SK-N-MC (cell line): ENCODE measurements at regions not wholly inside any gene's neighbourhood (a gene's known extent, or its start where the extent isn't known, plus 50 kb on each side); places are given as distances from the start of the nearest gene placed in this dataset.
"Not testable (repeated sequence)": the region's sequence is repeated elsewhere in the genome, so short reads cannot be mapped to it uniquely, and the experiment has no call there.

Experiments
- DNase-seq: peaks from one replicate; pipeline ENCODE4 v3.0.0-alpha.2; 2011; ENCODE audit warnings: low read depth, low spot score
- H3K27ac ChIP-seq: fragments of 200-600 bp; sonication (generic); 2 replicates; pipeline ENCODE4 v1.5.1; 2016; ENCODE audit warnings: mixed run types
- H3K36me3 ChIP-seq: fragments of 200-600 bp; sonication (generic); 2 replicates; pipeline ENCODE4 v1.6.1; 2017; ENCODE audit warnings: antibody characterized with exemption, low read length, mixed read lengths; ENCODE audit not compliant: insufficient read depth
- H3K4me3 ChIP-seq: fragments of 200-600 bp; sonication (generic); 2 replicates; pipeline ENCODE4 v1.5.1; 2016
- H3K9ac ChIP-seq: fragments of 200-600 bp; sonication (generic); 2 replicates; pipeline ENCODE4 v1.8.0; 2017; ENCODE audit warnings: mixed run types, mixed read lengths; ENCODE audit not compliant: insufficient read length
- H3K9me3 ChIP-seq: fragments of 200-600 bp; sonication (generic); 2 replicates; pipeline ENCODE4 v1.6.1; 2017; ENCODE audit warnings: low read depth, mild to moderate bottlenecking, antibody characterized with exemption, low read length, moderate library complexity, mixed read lengths
- EZH2 ChIP-seq: fragments of 200-600 bp; sonication (generic); IDR thresholded peaks from one replicate; pipeline ENCODE4 v1.6.1; 2017; ENCODE audit warnings: antibody characterized with exemption
- FOXP2 ChIP-seq: optimal IDR thresholded peaks from 2 replicates; pipeline ENCODE3; 2011; ENCODE audit warnings: mild to moderate bottlenecking, moderate library complexity; ENCODE audit not compliant: insufficient read depth; ENCODE audit errors: extremely low read length, control extremely low read depth
- POLR2AphosphoS5 ChIP-seq: IDR thresholded peaks from 2 replicates; pipeline ENCODE4 v1.6.1; 2012; ENCODE audit warnings: mild to moderate bottlenecking, low read depth, low read length, borderline replicate concordance

GRCh38 chr18:8911408-8912340, 190.8 kb upstream of the NDUFV2 start:
- Histone ChIP-seq H3K9ac (no peak overlapping the region), H3K4me3 (no peak overlapping the region), H3K9me3 (no peaks in the 10 kb centered on the region), H3K27ac (no peak overlapping the region), H3K36me3 (no peaks in the 10 kb centered on the region)
- no peak for DNase-seq
- TF ChIP-seq POLR2AphosphoS5 (no peak), EZH2 (no peak), FOXP2 (no peak)

DNA sequence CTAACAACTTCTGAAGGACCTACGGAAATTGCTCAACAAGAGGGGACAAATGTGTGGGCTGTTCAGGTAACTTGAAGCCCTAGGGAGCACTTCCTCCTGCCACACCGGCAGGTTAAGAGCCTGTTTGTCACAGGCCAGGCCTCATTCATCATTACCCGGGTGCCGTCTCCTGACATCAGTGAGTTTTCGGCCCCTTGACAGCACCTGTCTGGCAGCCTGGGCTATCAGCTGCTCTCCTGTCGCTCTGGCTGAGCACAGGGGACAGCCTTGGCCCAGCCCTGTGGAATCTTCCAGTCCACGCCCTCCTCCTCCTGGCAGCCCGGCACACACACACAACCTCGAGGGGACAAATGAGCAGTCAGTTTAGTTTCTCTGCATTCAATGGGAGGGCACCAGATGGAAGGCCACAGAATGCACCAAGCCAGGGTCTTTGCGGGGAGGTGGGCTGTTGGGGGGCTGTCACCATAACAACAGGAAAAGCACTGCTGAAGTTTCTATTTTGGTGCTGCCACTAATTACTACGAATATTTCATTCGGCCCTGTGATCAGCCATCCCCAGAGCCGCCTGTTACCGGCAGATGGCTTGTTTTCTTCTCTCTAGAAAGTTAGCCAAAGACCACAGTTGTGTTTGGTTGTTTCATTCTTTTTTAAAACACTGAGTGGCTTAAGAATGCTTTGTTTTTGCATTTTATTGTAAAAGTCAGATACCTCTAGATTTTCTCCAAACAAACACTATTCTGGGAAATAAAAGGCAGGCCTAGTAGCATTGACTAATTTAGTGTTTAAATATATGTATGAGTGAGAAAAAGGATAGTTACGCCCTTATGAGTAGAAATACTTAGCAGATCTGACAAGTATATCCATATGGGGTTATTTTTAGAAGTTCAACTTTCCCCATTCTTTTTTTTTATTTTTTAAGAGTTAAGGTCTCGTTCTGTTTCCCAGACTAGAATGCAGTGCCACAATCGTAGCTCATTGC, 189.9 kb upstream of the NDUFV2 start:
- Histone ChIP-seq H3K9ac (no peak overlapping the region), H3K36me3 (no peaks in the 10 kb centered on the region), H3K4me3 (no peak overlapping the region), H3K9me3 (no peaks in the 10 kb centered on the region), H3K27ac (no peak overlapping the region)
- no peak for TF ChIP-seq FOXP2
- no peak for TF ChIP-seq EZH2
- TF ChIP-seq POLR2AphosphoS5 = no peak
- no peak for DNase-seq

GRCh38 chr18:8913606-8914403, 188.7 kb upstream of the NDUFV2 start:
- not testable (repeated sequence) for DNase-seq, H3K9ac ChIP-seq, H3K27ac ChIP-seq

GRCh38 chr18:8914404-8915264, 187.9 kb upstream of the NDUFV2 start:
- not testable (repeated sequence) for H3K36me3 ChIP-seq, H3K27ac ChIP-seq, H3K9ac ChIP-seq, H3K9me3 ChIP-seq, H3K4me3 ChIP-seq, DNase-seq

More at GRCh38 chr18:8913606-8914403, 188.7 kb upstream of the NDUFV2 start:
- H3K4me3 ChIP-seq, H3K36me3 ChIP-seq, H3K9me3 ChIP-seq: not testable (repeated sequence)

- H3K27ac ChIP-seq, H3K36me3 ChIP-seq, H3K9me3 ChIP-seq, H3K4me3 ChIP-seq, H3K9ac ChIP-seq, DNase-seq: not testable (repeated sequence)
These were observed 181.4 kb upstream of the NDUFV2 start for GRCh38 chr18:8920856-8921787.

DNA sequence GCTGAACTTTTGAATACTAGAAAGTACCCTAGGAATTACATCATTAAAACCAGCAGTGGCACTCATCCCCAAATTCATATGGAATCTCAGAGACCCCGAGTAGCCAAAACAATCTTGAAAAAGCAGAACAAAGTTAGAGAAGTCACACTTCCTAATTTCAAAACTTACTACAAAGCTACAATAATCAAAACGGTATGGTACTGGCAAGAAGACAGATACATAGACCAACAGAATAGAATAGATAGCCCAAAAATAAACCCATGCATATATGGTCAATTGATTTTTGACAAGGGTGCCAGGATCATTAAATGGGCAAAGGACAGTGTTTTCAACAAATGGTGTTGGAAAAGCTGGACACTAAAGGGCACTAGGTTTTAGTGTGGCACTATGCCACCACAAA, 176.0 kb upstream of the NDUFV2 start:
- DNase-seq = no peak
- Histone ChIP-seq H3K9me3 (no peaks in the 10 kb centered on the region; the same call in 1 of the 2 replicates), H3K9ac (no peak overlapping the region), H3K36me3 (no peaks in the 10 kb centered on the region), H3K4me3 (no peak overlapping the region), H3K27ac (no peak overlapping the region)
- no peak for TF ChIP-seq EZH2
- TF ChIP-seq POLR2AphosphoS5 = no peak
- no peak for TF ChIP-seq FOXP2

- no peak overlapping the region for H3K9ac ChIP-seq
- H3K9me3 ChIP-seq = no peaks in the 10 kb centered on the region; the same call in 1 of the 2 replicates
- no peak overlapping the region for H3K27ac ChIP-seq
- no peaks in the 10 kb centered on the region for H3K36me3 ChIP-seq
- DNase-seq = no peak
- TF ChIP-seq FOXP2 = no peak
- TF ChIP-seq POLR2AphosphoS5 = no peak
- no peak for TF ChIP-seq EZH2
- no peak overlapping the region for H3K4me3 ChIP-seq
These were observed 174.5 kb upstream of the NDUFV2 start for GRCh38 chr18:8928044-8928443.
